ENCODE measurements at regions not wholly inside any gene's neighbourhood (a gene's known extent, or its start where the extent isn't known, plus 50 kb on each side); places are given as distances from the start of the nearest gene placed in this dataset.

DNA sequence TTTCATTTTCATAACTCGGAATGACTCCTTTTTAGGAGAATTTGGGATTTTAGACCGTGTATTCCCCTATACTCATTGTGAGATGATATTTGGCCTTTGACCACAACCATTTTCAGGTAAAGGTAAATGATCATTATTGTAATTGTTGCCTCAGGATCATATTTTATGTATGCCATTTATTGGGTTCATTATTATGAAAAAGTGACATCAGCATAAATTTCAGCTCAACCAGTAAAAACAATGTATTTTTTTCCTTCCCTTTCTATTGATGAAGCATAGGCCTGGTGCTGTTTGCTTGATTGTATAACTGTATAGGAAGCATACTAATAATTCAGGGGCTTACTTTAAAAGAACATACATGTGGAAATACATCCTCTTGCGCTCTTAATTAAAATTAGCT, 832.9 kb upstream of the FANCL start:
- TF ChIP-seq, protein P1, sequence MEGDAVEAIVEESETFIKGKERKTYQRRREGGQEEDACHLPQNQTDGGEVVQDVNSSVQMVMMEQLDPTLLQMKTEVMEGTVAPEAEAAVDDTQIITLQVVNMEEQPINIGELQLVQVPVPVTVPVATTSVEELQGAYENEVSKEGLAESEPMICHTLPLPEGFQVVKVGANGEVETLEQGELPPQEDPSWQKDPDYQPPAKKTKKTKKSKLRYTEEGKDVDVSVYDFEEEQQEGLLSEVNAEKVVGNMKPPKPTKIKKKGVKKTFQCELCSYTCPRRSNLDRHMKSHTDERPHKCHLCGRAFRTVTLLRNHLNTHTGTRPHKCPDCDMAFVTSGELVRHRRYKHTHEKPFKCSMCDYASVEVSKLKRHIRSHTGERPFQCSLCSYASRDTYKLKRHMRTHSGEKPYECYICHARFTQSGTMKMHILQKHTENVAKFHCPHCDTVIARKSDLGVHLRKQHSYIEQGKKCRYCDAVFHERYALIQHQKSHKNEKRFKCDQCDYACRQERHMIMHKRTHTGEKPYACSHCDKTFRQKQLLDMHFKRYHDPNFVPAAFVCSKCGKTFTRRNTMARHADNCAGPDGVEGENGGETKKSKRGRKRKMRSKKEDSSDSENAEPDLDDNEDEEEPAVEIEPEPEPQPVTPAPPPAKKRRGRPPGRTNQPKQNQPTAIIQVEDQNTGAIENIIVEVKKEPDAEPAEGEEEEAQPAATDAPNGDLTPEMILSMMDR (conservative IDR thresholded peaks at IDR 0.05; ENCODE audit: control insufficient read depth, insufficient read depth, low read depth, low read length): no peak
- DNase-seq (ENCODE audit: low read depth): no peak
- no peak overlapping the region for H3K4me3 ChIP-seq (ENCODE audit: control insufficient read depth, low read depth, low read length)

DNA sequence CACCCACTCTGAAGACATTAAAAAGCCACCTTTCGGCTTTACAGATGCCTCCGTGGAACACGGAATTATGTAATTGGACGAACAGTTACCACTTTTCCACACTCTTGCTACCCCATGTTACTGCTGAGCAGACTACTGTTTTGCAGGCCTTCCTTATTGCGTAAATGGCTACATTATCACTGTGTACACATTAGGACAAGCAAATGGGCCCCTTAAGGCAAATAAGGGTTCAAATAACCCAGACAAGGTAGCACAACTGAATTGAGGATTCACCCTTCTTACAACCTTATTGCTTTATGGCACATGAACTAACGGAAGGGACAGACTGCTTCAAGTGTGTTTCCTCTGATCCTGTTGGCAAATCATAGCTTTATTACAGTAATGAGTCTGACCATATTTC, 832.2 kb upstream of the FANCL start:
- DNase-seq (ENCODE audit: low read depth): no peak
- TF ChIP-seq, protein P1 (conservative IDR thresholded peaks at IDR 0.05; ENCODE audit: control insufficient read depth, insufficient read depth, low read depth, low read length): no peak
- no peak overlapping the region for H3K4me3 ChIP-seq (ENCODE audit: control insufficient read depth, low read depth, low read length)

DNA sequence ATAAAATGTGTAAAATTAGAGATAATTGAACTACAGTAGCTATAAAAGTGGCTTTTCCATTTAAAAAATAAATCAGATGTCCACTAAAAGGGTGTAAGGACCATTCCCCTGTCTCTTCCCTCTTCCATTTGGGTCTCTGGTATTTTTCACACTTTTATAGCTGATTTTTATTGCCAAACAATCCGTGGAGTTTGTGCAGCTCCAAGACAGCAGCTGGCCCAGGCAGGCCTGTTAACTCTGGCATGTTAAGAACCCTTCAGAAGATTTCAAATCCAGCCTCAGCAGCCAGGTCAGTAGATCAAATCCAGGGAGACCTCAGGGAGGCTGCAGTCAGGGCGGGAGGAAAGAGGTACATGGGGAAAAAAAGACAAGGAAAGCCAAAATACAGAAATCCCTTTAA, 827.1 kb upstream of the FANCL start:
- no peak overlapping the region for H3K4me3 ChIP-seq (ENCODE audit: control insufficient read depth, low read depth, low read length)
- TF ChIP-seq, protein P1 (conservative IDR thresholded peaks at IDR 0.05; ENCODE audit: control insufficient read depth, insufficient read depth, low read depth, low read length): no peak
- no peak for DNase-seq (ENCODE audit: low read depth)

DNA sequence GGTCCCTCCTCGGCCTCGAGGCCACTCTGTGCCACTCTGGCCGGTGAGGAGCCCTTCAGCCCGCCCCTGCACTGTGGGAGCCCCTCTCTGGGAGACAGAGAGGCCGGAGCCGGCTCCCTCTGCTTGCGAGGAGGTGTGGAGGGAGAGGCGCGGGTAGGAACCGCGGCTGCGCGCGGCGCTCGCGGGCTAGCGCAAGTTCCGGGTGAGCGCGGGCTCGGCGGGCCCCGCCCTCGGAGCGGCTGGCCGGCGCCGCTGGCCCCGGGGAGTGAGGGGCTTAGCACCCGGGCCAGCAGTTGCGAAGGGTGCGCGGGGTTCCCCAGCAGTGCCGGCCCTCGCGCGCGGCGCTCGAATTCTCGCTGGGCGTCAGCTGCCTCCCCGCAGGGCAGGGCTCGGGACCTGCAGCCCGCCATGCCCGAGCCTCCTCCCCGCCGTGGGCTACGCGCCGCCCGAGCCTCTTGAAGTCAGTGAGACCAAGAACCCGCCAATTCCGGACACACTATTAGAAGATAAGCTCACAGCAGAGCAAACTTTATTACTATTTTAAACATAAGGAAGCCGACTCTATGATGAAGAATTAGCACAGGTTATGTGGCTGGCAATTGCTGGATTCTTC, 825.8 kb upstream of the FANCL start:
- DNase-seq (ENCODE audit: low read depth): no peak
- H3K4me3 ChIP-seq (ENCODE audit: control insufficient read depth, low read depth, low read length): no peak overlapping the region
- TF ChIP-seq, protein P1 (conservative IDR thresholded peaks at IDR 0.05; ENCODE audit: control insufficient read depth, insufficient read depth, low read depth, low read length): no peak

DNA sequence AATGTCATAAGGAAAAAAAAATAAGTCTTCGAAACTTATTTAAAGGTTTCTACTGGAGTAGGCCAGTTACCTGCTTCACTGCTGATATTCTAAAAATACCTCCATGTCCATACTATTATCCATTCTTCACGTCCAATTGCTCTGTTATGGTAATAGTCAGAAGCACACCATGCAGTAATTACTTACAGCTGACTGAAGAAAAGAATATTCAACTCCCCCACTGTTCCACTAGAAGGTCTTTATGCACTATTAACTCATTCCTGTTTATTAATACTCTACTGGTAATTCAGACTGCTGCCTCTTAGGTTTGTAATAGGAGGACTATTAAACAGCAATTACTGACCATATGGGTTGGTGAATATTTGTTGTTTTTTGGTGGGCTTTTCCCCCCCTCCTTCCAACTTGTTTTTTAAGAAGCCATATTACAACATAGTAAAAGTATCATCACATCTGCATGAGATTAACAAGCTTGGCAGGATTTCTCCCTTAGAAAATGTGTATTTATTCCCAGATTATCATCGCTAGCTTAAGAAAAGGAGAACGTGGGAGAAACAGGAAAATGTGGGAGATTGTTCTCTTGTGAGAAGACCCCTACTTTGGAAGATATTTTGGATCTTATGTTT, 806.4 kb upstream of the FANCL start:
- TF ChIP-seq, protein P1 (conservative IDR thresholded peaks at IDR 0.05; ENCODE audit: control insufficient read depth, insufficient read depth, low read depth, low read length): no peak
- no peak overlapping the region for H3K4me3 ChIP-seq (ENCODE audit: control insufficient read depth, low read depth, low read length)
- DNase-seq (ENCODE audit: low read depth): no peak

DNA sequence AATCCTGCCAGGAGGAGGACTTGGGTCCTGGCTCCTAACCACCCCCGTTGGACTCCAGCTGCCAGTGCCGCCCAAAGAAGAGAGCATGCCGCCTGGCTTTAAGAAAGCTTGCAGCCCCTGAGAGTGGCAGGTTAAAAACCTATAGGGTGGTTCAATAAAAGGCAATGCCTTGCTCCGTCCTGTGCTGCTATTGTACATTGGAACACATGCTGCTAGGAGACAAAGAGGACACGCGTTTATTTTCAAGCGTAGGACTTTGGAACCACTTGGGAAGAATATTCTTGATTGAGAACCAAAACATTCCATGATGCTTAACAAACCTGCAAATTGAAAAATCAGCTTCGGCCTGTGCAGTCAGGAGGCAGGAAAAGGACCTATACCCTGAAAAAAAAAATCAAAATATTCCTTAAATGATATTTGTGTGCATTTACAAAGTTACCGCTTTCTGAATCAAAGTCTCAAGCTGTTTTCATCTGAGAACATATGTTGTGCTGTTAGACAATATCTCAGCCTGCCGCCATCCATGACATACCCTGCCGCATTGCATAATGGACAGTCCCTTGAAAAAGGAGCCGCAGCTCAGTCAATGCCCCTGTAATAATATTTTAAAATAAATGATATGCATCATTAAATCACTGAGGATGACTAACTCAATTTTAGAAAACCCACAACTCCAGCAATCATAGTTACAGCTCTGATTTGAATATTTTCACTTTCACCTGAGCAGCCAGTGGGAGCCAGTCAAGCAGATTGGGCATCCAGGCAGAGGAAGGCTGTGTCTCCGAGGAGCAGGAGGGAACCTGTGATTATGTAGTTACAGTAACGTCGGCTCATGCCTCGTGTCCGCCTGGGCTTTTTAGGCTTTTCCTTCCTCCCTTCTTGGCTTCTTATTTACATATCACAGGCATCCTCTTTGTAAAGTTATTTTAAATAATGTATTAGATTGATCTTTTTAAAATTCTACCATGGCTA, 805.6 kb upstream of the FANCL start:
- TF ChIP-seq, protein P1 (conservative IDR thresholded peaks at IDR 0.05; ENCODE audit: control insufficient read depth, insufficient read depth, low read depth, low read length): no peak
- no peak overlapping the region for H3K4me3 ChIP-seq (ENCODE audit: control insufficient read depth, low read depth, low read length)
- no peak for DNase-seq (ENCODE audit: low read depth)
